ENCODE measurements at regions not wholly inside any gene's neighbourhood (a gene's known extent, or its start where the extent isn't known, plus 50 kb on each side); places are given as distances from the start of the nearest gene placed in this dataset.
A peak's percentile ranks its signal among the peaks of the same experiment; 100 is the strongest.

DNA sequence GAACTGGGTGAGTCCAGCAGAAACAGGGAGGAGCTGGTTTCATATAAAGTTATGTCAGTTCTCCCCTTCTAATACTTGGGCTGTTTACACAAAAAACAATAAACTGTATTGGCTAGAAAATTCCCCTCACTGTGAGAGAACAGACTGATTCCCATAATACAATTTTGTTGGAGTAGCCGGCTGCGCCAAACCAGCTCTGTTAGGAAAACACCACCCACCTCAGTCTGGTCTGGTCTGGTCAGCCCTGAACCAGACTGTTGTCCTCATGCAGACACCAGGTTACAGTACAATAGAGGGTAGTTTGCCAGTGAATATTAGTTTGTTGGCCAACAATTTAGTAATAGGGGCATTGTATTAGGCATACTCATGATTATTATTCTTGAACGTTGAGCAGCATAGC lies 356.4 kb downstream of the EFNA5 start:
- no peak overlapping the region for H3K9ac ChIP-seq (ENCODE audit: low read length)
- H3K9me3 ChIP-seq (ENCODE audit: low read length): no peaks in the 10 kb centered on the region
- no peaks in the 10 kb centered on the region for H3K36me3 ChIP-seq (ENCODE audit: insufficient read depth, low read length)
- no peaks in the 10 kb centered on the region for H3K4me1 ChIP-seq (ENCODE audit: insufficient read depth, low read length, severe bottlenecking)
- no peak overlapping the region for H3K27ac ChIP-seq (ENCODE audit: low read depth, low read length, poor library complexity, severe bottlenecking)
- H3F3A ChIP-seq (ENCODE audit: insufficient read depth, low read length): no peaks in the 10 kb centered on the region
- H3K4me2 ChIP-seq (ENCODE audit: low read length): no peak overlapping the region
- H3K4me3 ChIP-seq (ENCODE audit: low read depth, low read length, poor library complexity, severe bottlenecking): no peak overlapping the region
- H3K79me2 ChIP-seq (ENCODE audit: insufficient read depth, low read length): no peaks in the 10 kb centered on the region
- TF ChIP-seq EZH2 (IDR thresholded peaks at IDR 0.05; ENCODE audit: borderline replicate concordance, low read length) (no peak), CTCF (IDR thresholded peaks at IDR 0.05; ENCODE audit: low read length) (no peak)
- no peaks in the 10 kb centered on the region for H4K20me1 ChIP-seq (ENCODE audit: insufficient read depth, low read length)
- H3K27me3 ChIP-seq (ENCODE audit: insufficient read depth, low read length): no peaks in the 10 kb centered on the region
- H3K9me2 ChIP-seq (ENCODE audit: low read depth, low read length): no peaks in the 10 kb centered on the region
- no peak overlapping the region for H2AFZ ChIP-seq (ENCODE audit: low read length)

- Histone ChIP-seq H3F3A (ENCODE audit: insufficient read depth, low read length) (no peaks in the 10 kb centered on the region), H3K27ac (ENCODE audit: low read depth, low read length, poor library complexity, severe bottlenecking) (no peak overlapping the region), H3K9me2 (ENCODE audit: low read depth, low read length) (no peaks in the 10 kb centered on the region), H3K4me3 (ENCODE audit: low read depth, low read length, poor library complexity, severe bottlenecking) (no peak overlapping the region), H2AFZ (ENCODE audit: low read length) (peak overlapping the region; percentile 21; the same call in 1 of the 2 replicates), H3K79me2 (ENCODE audit: insufficient read depth, low read length) (no peaks in the 10 kb centered on the region), H3K9me3 (ENCODE audit: low read length) (no peaks in the 10 kb centered on the region), H3K4me2 (ENCODE audit: low read length) (no peak overlapping the region), H3K4me1 (ENCODE audit: insufficient read depth, low read length, severe bottlenecking) (no peaks in the 10 kb centered on the region), H4K20me1 (ENCODE audit: insufficient read depth, low read length) (no peaks in the 10 kb centered on the region), H3K36me3 (ENCODE audit: insufficient read depth, low read length) (no peaks in the 10 kb centered on the region), H3K27me3 (ENCODE audit: insufficient read depth, low read length) (no peaks in the 10 kb centered on the region), H3K9ac (ENCODE audit: low read length) (no peak overlapping the region)
- TF ChIP-seq EZH2 (IDR thresholded peaks at IDR 0.05; ENCODE audit: borderline replicate concordance, low read length) (no peak), CTCF (IDR thresholded peaks at IDR 0.05; ENCODE audit: low read length) (no peak)
Observed at GRCh38 chr5:107313921-107314320, 356.8 kb downstream of the EFNA5 start.

DNA sequence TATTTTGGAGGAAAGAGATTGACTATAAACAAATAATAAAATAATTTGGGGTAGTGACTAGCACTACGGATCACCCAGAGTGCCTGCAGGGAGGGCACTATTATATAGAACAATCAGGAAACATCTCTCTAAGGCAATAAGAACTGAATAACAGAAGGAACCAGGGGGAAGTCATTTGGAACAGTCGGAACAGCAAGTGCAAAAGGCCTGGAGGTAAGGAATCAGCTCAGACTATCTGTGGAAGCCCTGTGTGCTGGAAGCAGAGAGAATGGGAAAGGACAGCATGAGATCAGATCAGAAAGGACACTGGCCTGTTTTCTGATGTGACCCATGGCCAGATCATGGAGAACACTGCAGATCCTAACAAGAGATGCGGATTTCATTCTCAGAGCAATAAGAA lies 357.6 kb downstream of the EFNA5 start:
- Histone ChIP-seq H3K9me2 (ENCODE audit: low read depth, low read length) (no peaks in the 10 kb centered on the region), H4K20me1 (ENCODE audit: insufficient read depth, low read length) (no peaks in the 10 kb centered on the region), H3K36me3 (ENCODE audit: insufficient read depth, low read length) (no peaks in the 10 kb centered on the region), H3K9me3 (ENCODE audit: low read length) (no peaks in the 10 kb centered on the region), H3F3A (ENCODE audit: insufficient read depth, low read length) (no peaks in the 10 kb centered on the region), H3K9ac (ENCODE audit: low read length) (no peak overlapping the region), H3K4me3 (ENCODE audit: low read depth, low read length, poor library complexity, severe bottlenecking) (no peak overlapping the region), H3K4me1 (ENCODE audit: insufficient read depth, low read length, severe bottlenecking) (no peaks in the 10 kb centered on the region), H3K79me2 (ENCODE audit: insufficient read depth, low read length) (no peaks in the 10 kb centered on the region), H3K27me3 (ENCODE audit: insufficient read depth, low read length) (no peaks in the 10 kb centered on the region), H3K27ac (ENCODE audit: low read depth, low read length, poor library complexity, severe bottlenecking) (no peak overlapping the region), H3K4me2 (ENCODE audit: low read length) (no peak overlapping the region), H2AFZ (ENCODE audit: low read length) (no peak overlapping the region)
- TF ChIP-seq CTCF (IDR thresholded peaks at IDR 0.05; ENCODE audit: low read length) (no peak), EZH2 (IDR thresholded peaks at IDR 0.05; ENCODE audit: borderline replicate concordance, low read length) (no peak)
